ENCODE measurements at regions not wholly inside any gene's neighbourhood (a gene's known extent, or its start where the extent isn't known, plus 50 kb on each side); places are given as distances from the start of the nearest gene placed in this dataset.
A peak's percentile ranks its signal among the peaks of the same experiment; 100 is the strongest.
"Not testable (repeated sequence)": the region's sequence is repeated elsewhere in the genome, so short reads cannot be mapped to it uniquely, and the experiment has no call there.

- H3K23ac ChIP-seq (ENCODE audit: insufficient read length, low read depth, low read length): no peak overlapping the region
- H2AFZ ChIP-seq (ENCODE audit: low read length): no peak overlapping the region
- H4K8ac ChIP-seq (replicated peaks; ENCODE audit: insufficient read length, low read depth, low read length): no peak overlapping the region
- no peak overlapping the region for H2BK15ac ChIP-seq (ENCODE audit: low read depth, low read length)
- no peak overlapping the region for H4K91ac ChIP-seq (ENCODE audit: insufficient read length, low read depth, low read length)
- H3T11ph ChIP-seq (ENCODE audit: low read length): no peak overlapping the region
- H3K27me3 ChIP-seq (ENCODE audit: insufficient read depth, low read length): no peaks in the 10 kb centered on the region
- no peaks in the 10 kb centered on the region for H3K27me3 Mint-ChIP-seq (ENCODE audit: low read depth)
- H3K27ac ChIP-seq (ENCODE audit: insufficient read length, low read depth, low read length): no peak overlapping the region
- H3K79me1 ChIP-seq (ENCODE audit: insufficient read depth, low read depth, low read length, poor library complexity, severe bottlenecking): no peaks in the 10 kb centered on the region
- H3K79me2 ChIP-seq (ENCODE audit: insufficient read depth, low read length): no peaks in the 10 kb centered on the region
- no peak overlapping the region for H3K27ac Mint-ChIP-seq
- no peak for TF ChIP-seq CTCF (conservative IDR thresholded peaks at IDR 0.05)
- no peak overlapping the region for H3K4me2 ChIP-seq (ENCODE audit: insufficient read depth, insufficient read length, low read length)
- H4K5ac ChIP-seq (ENCODE audit: insufficient read length, low read depth, low read length): no peak overlapping the region
- no peak overlapping the region for H3K14ac ChIP-seq (ENCODE audit: insufficient read depth, low read length)
- no peaks in the 10 kb centered on the region for H3K36me3 Mint-ChIP-seq (ENCODE audit: insufficient read depth in 1 of 3, low read depth in 3 of 3)
- no peak overlapping the region for H2AK5ac ChIP-seq (ENCODE audit: insufficient read length, low read length)
- no peak overlapping the region for H2BK5ac ChIP-seq (ENCODE audit: insufficient read length, low read length)
- H2BK20ac ChIP-seq (ENCODE audit: low read depth, low read length, poor library complexity, severe bottlenecking): no peak overlapping the region
- no peaks in the 10 kb centered on the region for H3K9me3 ChIP-seq (ENCODE audit: control insufficient read depth, low read depth, low read length)
- no peaks in the 10 kb centered on the region for H4K20me1 ChIP-seq (ENCODE audit: control insufficient read depth, insufficient read depth, insufficient read length)
- H2BK12ac ChIP-seq (ENCODE audit: insufficient read length, low read depth, low read length): no peak overlapping the region
- H3K18ac ChIP-seq (ENCODE audit: insufficient read length, low read depth, low read length): no peak overlapping the region
- DNase-seq: no peak
- no peak overlapping the region for H3K4me3 Mint-ChIP-seq
- no peak overlapping the region for H2BK120ac ChIP-seq (ENCODE audit: low read depth, low read length, poor library complexity, severe bottlenecking)
- peaks cover 0 to 8% of the 10 kb centered on the region in 2 experiments; a peak in 2 of 4 replicates for H3K4me1 Mint-ChIP-seq
- no peaks in the 10 kb centered on the region for H3K23me2 ChIP-seq (ENCODE audit: insufficient read length, low read depth, low read length, poor library complexity, severe bottlenecking)
- H3K56ac ChIP-seq (ENCODE audit: insufficient read length, low read depth, low read length): no peak overlapping the region
- no peaks in the 10 kb centered on the region for H3K9me3 Mint-ChIP-seq
- no peak overlapping the region for H3K4ac ChIP-seq (ENCODE audit: low read depth, low read length)
- no peaks in the 10 kb centered on the region for H3K4me1 ChIP-seq (ENCODE audit: insufficient read depth, low read length)
- H3K9ac ChIP-seq (ENCODE audit: extremely low read depth, insufficient read length, low read length): no peak overlapping the region
These were observed 75.5 kb upstream of the ELOVL5 start for GRCh38 chr6:53424300-53424699.

GRCh38 chr6:53423560-53423959 is 74.8 kb upstream of the ELOVL5 start:
- not testable (repeated sequence) for H2BK120ac ChIP-seq (ENCODE audit: low read depth, low read length, poor library complexity, severe bottlenecking); H3K9ac ChIP-seq (ENCODE audit: extremely low read depth, insufficient read length, low read length); H3K4ac ChIP-seq (ENCODE audit: low read depth, low read length); H3K27ac ChIP-seq (ENCODE audit: insufficient read length, low read depth, low read length); H3K27me3 Mint-ChIP-seq (ENCODE audit: low read depth); H2BK15ac ChIP-seq (ENCODE audit: low read depth, low read length); H3K9me3 ChIP-seq (ENCODE audit: control insufficient read depth, low read depth, low read length); H3K23me2 ChIP-seq (ENCODE audit: insufficient read length, low read depth, low read length, poor library complexity, severe bottlenecking); H3K23ac ChIP-seq (ENCODE audit: insufficient read length, low read depth, low read length); H3K9me3 Mint-ChIP-seq; H2AFZ ChIP-seq (ENCODE audit: low read length); H4K91ac ChIP-seq (ENCODE audit: insufficient read length, low read depth, low read length); H4K5ac ChIP-seq (ENCODE audit: insufficient read length, low read depth, low read length); H3K27me3 ChIP-seq (ENCODE audit: insufficient read depth, low read length); H4K20me1 ChIP-seq (ENCODE audit: control insufficient read depth, insufficient read depth, insufficient read length); H3K18ac ChIP-seq (ENCODE audit: insufficient read length, low read depth, low read length); H3K79me1 ChIP-seq (ENCODE audit: insufficient read depth, low read depth, low read length, poor library complexity, severe bottlenecking); H3K4me3 Mint-ChIP-seq; H3T11ph ChIP-seq (ENCODE audit: low read length); H3K4me2 ChIP-seq (ENCODE audit: insufficient read depth, insufficient read length, low read length); H3K4me1 ChIP-seq (ENCODE audit: insufficient read depth, low read length); H3K79me2 ChIP-seq (ENCODE audit: insufficient read depth, low read length); H3K36me3 Mint-ChIP-seq (ENCODE audit: insufficient read depth in 1 of 3, low read depth in 3 of 3); H2AK5ac ChIP-seq (ENCODE audit: insufficient read length, low read length); H2BK20ac ChIP-seq (ENCODE audit: low read depth, low read length, poor library complexity, severe bottlenecking); H3K4me1 Mint-ChIP-seq; H4K8ac ChIP-seq (replicated peaks; ENCODE audit: insufficient read length, low read depth, low read length); H2BK12ac ChIP-seq (ENCODE audit: insufficient read length, low read depth, low read length); H2BK5ac ChIP-seq (ENCODE audit: insufficient read length, low read length); H3K14ac ChIP-seq (ENCODE audit: insufficient read depth, low read length); DNase-seq; H3K56ac ChIP-seq (ENCODE audit: insufficient read length, low read depth, low read length)
- 0 out of 7 replicates have a peak overlapping the region, but pooled peaks of 1 of the 3 experiments have one; percentile 37 for H3K27ac Mint-ChIP-seq

Data from H9 (cell line).